Nephron progenitor cell (in vitro differentiated cells): ENCODE measurements at regions not wholly inside any gene's neighbourhood (a gene's known extent, or its start where the extent isn't known, plus 50 kb on each side); places are given as distances from the start of the nearest gene placed in this dataset.
"Not testable (repeated sequence)": the region's sequence is repeated elsewhere in the genome, so short reads cannot be mapped to it uniquely, and the experiment has no call there.

Experiments used
- DNase-seq: peaks from one replicate; pipeline ENCODE4 v3.0.0; 2021
- H3K27ac Mint-ChIP-seq: 2 replicates; pipeline ENCODE4 v1.8.0; 2021; ENCODE audit warnings: mild to moderate bottlenecking, moderate library complexity, mixed read lengths
- H3K27me3 Mint-ChIP-seq: 2 replicates; pipeline ENCODE4 v1.8.0; 2021; ENCODE audit warnings: mild to moderate bottlenecking, low read depth, mixed read lengths; ENCODE audit not compliant: poor library complexity
- H3K36me3 Mint-ChIP-seq: 2 replicates; pipeline ENCODE4 v1.8.0; 2021; ENCODE audit warnings: low read depth, mixed read lengths
- H3K4me1 Mint-ChIP-seq: 2 replicates; pipeline ENCODE4 v1.8.0; 2021; ENCODE audit warnings: mixed read lengths
- H3K4me3 Mint-ChIP-seq: 2 replicates; pipeline ENCODE4 v1.8.0; 2021; ENCODE audit warnings: mild to moderate bottlenecking, moderate library complexity, mixed read lengths
- H3K9me3 Mint-ChIP-seq: 2 replicates; pipeline ENCODE4 v1.8.0; 2021; ENCODE audit warnings: mild to moderate bottlenecking, moderate library complexity, mixed read lengths
- CTCF ChIP-seq: fragments of 200-600 bp; sonication (generic); IDR thresholded peaks from 2 replicates; pipeline ENCODE4 v1.5.0; 2021; ENCODE audit warnings: antibody characterized with exemption

- no peak overlapping the region for H3K4me3 Mint-ChIP-seq
- no peak overlapping the region for H3K27ac Mint-ChIP-seq
- H3K36me3 Mint-ChIP-seq, result no peaks in the 10 kb centered on the region
- H3K4me1 Mint-ChIP-seq, result peaks cover 11% of the 10 kb centered on the region
- no peaks in the 10 kb centered on the region for H3K27me3 Mint-ChIP-seq
- no peaks in the 10 kb centered on the region for H3K9me3 Mint-ChIP-seq
- TF ChIP-seq CTCF, result no peak
- no peak for DNase-seq
Observed at GRCh38 chr1:182317611-182318161, 73.9 kb downstream of the GLUL start.

GRCh38 chr1:182316454-182316853, 75.1 kb downstream of the GLUL start:
- H3K9me3 Mint-ChIP-seq, DNase-seq, H3K27me3 Mint-ChIP-seq, H3K4me3 Mint-ChIP-seq, H3K36me3 Mint-ChIP-seq: not testable (repeated sequence)
- H3K4me1 Mint-ChIP-seq, result peaks cover 11% of the 10 kb centered on the region
- H3K27ac Mint-ChIP-seq, result peak overlapping the region; percentile 30

DNA sequence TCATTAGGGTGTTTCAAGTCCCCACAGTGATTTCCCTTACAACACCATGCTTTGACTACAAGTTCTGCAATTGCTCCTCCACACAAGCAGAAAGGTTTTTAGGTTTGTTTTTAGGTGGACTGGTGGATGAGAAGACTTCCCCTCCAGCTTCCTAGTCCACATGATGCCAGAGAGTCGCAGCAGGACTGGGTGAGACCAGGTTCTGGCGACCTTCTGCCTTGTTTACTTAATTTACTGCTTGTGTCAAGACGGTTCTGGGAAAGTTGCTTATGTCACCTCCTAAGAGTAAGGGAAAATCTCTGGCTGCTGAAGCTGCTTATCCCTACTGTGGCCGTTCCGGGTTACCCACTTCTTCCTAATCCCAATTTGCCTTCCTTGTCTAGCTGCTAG, 76.4 kb downstream of the GLUL start:
- Mint-ChIP-seq H3K27ac (peak overlapping the region; percentile 93), H3K9me3 (no peaks in the 10 kb centered on the region), H3K36me3 (no peaks in the 10 kb centered on the region), H3K4me3 (no peak overlapping the region), H3K27me3 (no peaks in the 10 kb centered on the region), H3K4me1 (peaks cover 16% of the 10 kb centered on the region)
- no peak for TF ChIP-seq CTCF
- no peak for DNase-seq

DNA sequence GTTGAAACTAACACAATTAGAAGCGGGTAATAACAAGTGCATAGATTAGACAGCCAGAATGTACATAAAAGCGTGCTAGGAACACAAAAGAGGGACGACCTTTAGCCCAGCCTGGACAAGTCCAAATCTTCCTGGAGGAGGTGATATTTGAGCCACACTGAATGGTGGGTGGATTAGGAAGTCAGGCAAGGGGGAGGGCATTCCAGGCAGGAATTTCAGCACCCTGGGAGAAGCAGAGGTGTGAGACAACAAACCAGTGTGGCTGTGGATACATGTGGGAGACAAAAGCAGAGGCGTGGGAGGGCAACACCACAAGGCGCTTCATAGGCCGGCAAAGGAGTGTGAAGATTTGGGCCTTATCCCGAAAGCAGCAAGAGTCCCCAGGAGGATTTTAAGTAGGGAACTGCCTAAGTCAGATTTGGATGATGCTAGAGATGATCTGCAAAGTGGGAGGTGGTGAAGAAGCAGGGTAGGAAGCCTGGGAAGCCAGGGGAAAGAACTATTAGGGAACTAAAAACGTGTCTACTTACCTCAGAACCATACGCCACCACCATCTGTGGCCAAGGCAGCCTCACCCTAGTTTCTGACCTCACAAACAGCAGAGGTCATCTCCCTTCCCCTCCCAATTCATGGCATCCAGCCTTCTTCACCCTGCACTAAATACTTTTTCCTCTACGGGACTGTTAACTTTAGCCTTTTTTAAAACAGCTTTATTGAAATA, 81.8 kb downstream of the GLUL start:
- H3K4me3 Mint-ChIP-seq, result no peak overlapping the region

DNA sequence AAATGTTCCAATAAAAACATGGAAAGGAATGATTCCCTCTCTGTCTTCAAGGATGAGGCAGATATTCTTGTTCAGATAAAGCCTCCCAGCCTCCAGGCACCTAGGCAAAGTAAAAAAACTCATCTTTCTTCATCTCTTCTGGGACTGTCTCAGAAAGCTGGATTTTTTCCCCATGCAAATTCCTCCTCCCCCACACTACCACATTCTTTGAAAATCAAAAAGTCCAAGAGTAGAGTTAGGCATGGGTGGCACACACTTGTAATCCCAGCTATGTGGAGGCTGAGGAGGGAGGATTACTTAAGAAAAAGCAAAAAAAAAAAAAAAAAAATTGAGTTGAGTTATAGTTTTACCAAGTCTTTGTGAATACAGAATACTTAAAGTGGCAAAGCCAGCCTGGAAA, 82.8 kb downstream of the GLUL start:
- TF ChIP-seq CTCF, result no peak
- no peak overlapping the region for H3K27ac Mint-ChIP-seq
- no peak overlapping the region for H3K4me3 Mint-ChIP-seq
- H3K4me1 Mint-ChIP-seq, result peaks cover 23% of the 10 kb centered on the region
- no peak for DNase-seq
- no peaks in the 10 kb centered on the region for H3K36me3 Mint-ChIP-seq
- no peaks in the 10 kb centered on the region for H3K27me3 Mint-ChIP-seq
- H3K9me3 Mint-ChIP-seq, result peaks cover 13% of the 10 kb centered on the region

More for the DNA sequence above, 81.8 kb downstream of the GLUL start:
- peaks cover 19% of the 10 kb centered on the region for H3K4me1 Mint-ChIP-seq
- H3K9me3 Mint-ChIP-seq, result peaks cover 9% of the 10 kb centered on the region
- no peaks in the 10 kb centered on the region for H3K27me3 Mint-ChIP-seq
- H3K27ac Mint-ChIP-seq, result peak overlapping the region; percentile 85
- no peaks in the 10 kb centered on the region for H3K36me3 Mint-ChIP-seq
- no peak for TF ChIP-seq CTCF
- DNase-seq, result peak; percentile 10

DNA sequence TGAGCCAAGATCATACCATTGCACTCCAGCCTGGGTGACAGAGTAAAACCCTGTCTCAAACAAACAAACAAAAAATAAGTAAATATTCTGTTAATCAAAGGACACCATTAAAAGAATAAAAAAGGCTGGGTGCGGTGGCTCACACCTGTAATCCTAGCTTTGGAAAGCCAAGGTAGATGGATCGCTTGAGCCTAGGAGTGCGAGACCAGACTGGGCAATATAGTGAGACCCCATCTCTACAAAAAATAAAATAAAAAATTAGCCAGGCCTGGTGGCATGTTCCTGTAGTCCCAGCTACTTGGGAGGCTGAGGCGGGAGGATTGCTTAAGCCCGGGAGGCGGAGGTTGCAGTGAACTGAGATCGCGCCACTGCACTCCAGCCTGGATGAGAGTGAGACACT, 84.1 kb downstream of the GLUL start:
- not testable (repeated sequence) for H3K27me3 Mint-ChIP-seq, H3K4me3 Mint-ChIP-seq, H3K36me3 Mint-ChIP-seq, H3K27ac Mint-ChIP-seq, DNase-seq
- Mint-ChIP-seq H3K9me3 (peaks cover 13% of the 10 kb centered on the region), H3K4me1 (peaks cover 34% of the 10 kb centered on the region)

DNA sequence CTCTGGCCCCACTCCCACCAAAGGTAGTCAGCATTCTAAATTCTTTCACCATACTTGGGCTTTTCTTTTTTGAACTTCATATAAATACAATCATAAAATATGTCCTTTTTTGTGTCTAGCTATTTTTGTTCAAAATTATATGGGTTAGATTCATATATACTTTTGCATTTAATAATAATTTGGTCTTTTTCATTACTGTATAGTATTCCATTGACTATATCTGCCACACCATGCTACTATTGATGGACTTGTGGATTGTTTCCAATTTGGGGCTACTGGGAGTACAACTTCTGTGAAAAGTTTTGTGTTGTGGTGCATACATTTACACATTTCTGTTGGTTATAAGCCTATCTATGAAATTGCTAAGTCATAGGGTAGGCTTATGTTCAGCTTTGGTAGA, 85.7 kb downstream of the GLUL start:
- Mint-ChIP-seq H3K36me3 (no peaks in the 10 kb centered on the region), H3K9me3 (peaks cover 13% of the 10 kb centered on the region), H3K27ac (no peak overlapping the region), H3K27me3 (no peaks in the 10 kb centered on the region), H3K4me3 (no peak overlapping the region), H3K4me1 (peaks cover 50% of the 10 kb centered on the region)
- no peak for TF ChIP-seq CTCF
- DNase-seq, result no peak
